ENCODE measurements at regions not wholly inside any gene's neighbourhood (a gene's known extent, or its start where the extent isn't known, plus 50 kb on each side); places are given as distances from the start of the nearest gene placed in this dataset.

GRCh38 chr2:49426996-49427395, 272.7 kb upstream of the FSHR start:
- TF ChIP-seq CTCF (IDR thresholded peaks at IDR 0.05; ENCODE audit: insufficient read depth, low read length) (no peak), GABPA (IDR thresholded peaks at IDR 0.05; ENCODE audit: low read depth) (no peak), POLR2AphosphoS5 (IDR thresholded peaks at IDR 0.05; ENCODE audit: low read depth) (no peak), SPI1 (IDR thresholded peaks at IDR 0.05; ENCODE audit: borderline replicate concordance, low read depth) (no peak), REST (IDR thresholded peaks at IDR 0.05; ENCODE audit: insufficient replicate concordance, low read depth) (no peak)
